K562 (cell line): ENCODE measurements at regions not wholly inside any gene's neighbourhood (a gene's known extent, or its start where the extent isn't known, plus 50 kb on each side); places are given as distances from the start of the nearest gene placed in this dataset.

Source experiments
- ATAC-seq: fragments of 200-7000 bp; cut with Tn5 transposase; 3 replicates; pipeline ENCODE4 v1.9.1; 2020; ENCODE audit warnings: moderate library complexity
- BruUV-seq: library from RNA; stranded (reverse); fragments of 400-500 nt; replicated peaks from 2 replicates; lab custom pipeline; 2021; lab: Mats Ljungman, UMichigan
- CTCF ChIA-PET: fragments of 300-600 bp; formaldehyde crosslinking; extraction: SDS; loops from one replicate; lab custom pipeline; 2021; ENCODE audit warnings: low intra/inter-chr PET ratio; lab: Yijun Ruan, JAX
- POLR2A ChIA-PET: fragments of 300-600, 350-650 bp; sonication (Branson Sonifier 250); formaldehyde crosslinking; extraction: SDS; loops from one replicate; lab custom pipeline; 2021; ENCODE audit warnings: antibody characterized with exemption, inconsistent platforms; lab: Yijun Ruan, JAX
- DNase-seq, 4 experiments: peaks; one replicate each; pipeline versions ENCODE4 v3.0.0 to v3.0.0-alpha.2; 2011 to 2018; ENCODE audit warnings: low spot score in 3 of 4, mixed read lengths in 3 of 4; ENCODE audit errors: extremely low read depth in 1 of 4
- FAIRE-seq: peaks from 2 replicates; lab custom pipeline; 2011; peaks lifted over from hg19 to GRCh38; lab: Jason Lieb, UNC
- H2AFZ ChIP-seq: 2 replicates; pipeline ENCODE4 v1.6.0; 2011; ENCODE audit warnings: low read depth, low read length, control low read depth, inconsistent platforms
- H3K27ac ChIP-seq: fragments of 200-600 bp; 3 replicates; pipeline ENCODE4 v1.8.0; 2011; ENCODE audit warnings: low read depth, mild to moderate bottlenecking, control low read depth, inconsistent platforms, low read length, moderate library complexity, mixed read lengths; ENCODE audit errors: extremely low read depth
- H3K27me3 ChIP-seq, 2 experiments: fragments of 300-600 bp in 1 of 2; 2 replicates in 1 of 2; 3 replicates in 1 of 2; pipeline versions ENCODE4 v1.6.0 to v1.8.0; 2011; ENCODE audit warnings: inconsistent platforms in 2 of 2, low read length in 2 of 2, mild to moderate bottlenecking in 1 of 2, mixed read lengths in 1 of 2, moderate library complexity in 1 of 2; ENCODE audit not compliant: control insufficient read depth in 2 of 2, insufficient read depth in 2 of 2
- H3K36me3 ChIP-seq: fragments of 300-600 bp; 3 replicates; pipeline ENCODE4 v1.8.0; 2011; ENCODE audit warnings: mild to moderate bottlenecking, low read length, inconsistent platforms; ENCODE audit not compliant: control insufficient read depth, insufficient read depth
- H3K4me1 ChIP-seq, 2 experiments: fragments of 200-600 bp in 1 of 2; replicated peaks in 1 of 2; 2 replicates in 1 of 2; 3 replicates in 1 of 2; pipeline versions ENCODE4 v1.5.1 to v1.8.0; 2011; ENCODE audit warnings: inconsistent platforms in 2 of 2, low read length in 2 of 2, mild to moderate bottlenecking in 1 of 2, mixed read lengths in 1 of 2, moderate library complexity in 1 of 2; ENCODE audit not compliant: control insufficient read depth in 2 of 2, insufficient read depth in 2 of 2
- H3K4me2 ChIP-seq: 2 replicates; pipeline ENCODE4 v1.6.1; 2011; ENCODE audit warnings: low read length, control low read depth, inconsistent platforms, mixed read lengths; ENCODE audit not compliant: insufficient read depth
- H3K4me3 ChIP-seq: fragments of 200-600 bp; sonication (generic), shearing (Covaris generic); 2 replicates; pipeline ENCODE4 v1.5.1; 2016; ENCODE audit warnings: control low read depth, inconsistent platforms
- H3K79me2 ChIP-seq: fragments of 200-600 bp; 3 replicates; pipeline ENCODE4 v1.8.0; 2011; ENCODE audit warnings: low read length, inconsistent platforms; ENCODE audit not compliant: control insufficient read depth, insufficient read depth
- H3K9ac ChIP-seq, 2 experiments: 2 replicates each; pipeline versions ENCODE4 v1.6.0 to v1.6.1; 2011; ENCODE audit warnings: low read depth in 2 of 2, low read length in 2 of 2, control low read depth in 1 of 2, inconsistent platforms in 1 of 2, mild to moderate bottlenecking in 1 of 2, mixed read lengths in 1 of 2; ENCODE audit not compliant: insufficient read depth in 1 of 2
- H3K9me1 ChIP-seq: one replicate; pipeline ENCODE4 v1.6.0; 2011; ENCODE audit warnings: inconsistent platforms, mild to moderate bottlenecking, low read length, moderate library complexity; ENCODE audit not compliant: control insufficient read depth, insufficient read depth
- H3K9me3 ChIP-seq: replicated peaks from 2 replicates; pipeline ENCODE4 v1.5.1; 2011; ENCODE audit warnings: low read depth, low read length, inconsistent platforms; ENCODE audit not compliant: control insufficient read depth, insufficient read depth
- H4K20me1 ChIP-seq: replicated peaks from 2 replicates; pipeline ENCODE4 v1.6.1; 2011; ENCODE audit warnings: low read length, inconsistent platforms, mixed read lengths; ENCODE audit not compliant: control insufficient read depth, insufficient read depth
- BCOR ChIP-seq: fragments of 450-650 bp; IDR thresholded peaks from 2 replicates; pipeline ENCODE4 v1.6.1; 2016
- RBM25 ChIP-seq: fragments of 200-400 bp; formaldehyde crosslinking; IDR thresholded peaks from 2 replicates; pipeline ENCODE4 v1.6.1; 2018; ENCODE audit warnings: low read length, low read depth, moderate library complexity; ENCODE audit not compliant: severe bottlenecking
- U2AF1 ChIP-seq: fragments of 200-400 bp; formaldehyde crosslinking; optimal IDR thresholded peaks from 2 replicates; pipeline ENCODE3; 2017; ENCODE audit warnings: mild to moderate bottlenecking, low read depth, low read length, moderate library complexity
- ZFP36 ChIP-seq: fragments of 150-350 bp; IDR thresholded peaks from 2 replicates; pipeline ENCODE4 v1.6.1; 2018; ENCODE audit warnings: low read length, low read depth; ENCODE audit not compliant: partially characterized antibody
- ZNF764 ChIP-seq: fragments of 250-450 bp; sonication (Bioruptor Pico); IDR thresholded peaks from 2 replicates; pipeline ENCODE4 v1.4.0; 2020; ENCODE audit warnings: low read depth, mild to moderate bottlenecking, moderate library complexity
- WGBS: fragments of 100-300 bp; shearing (Covaris generic); methylation state at CpG from one replicate; pipeline ENCODE4 v1.1.6; 2016; ENCODE audit warnings: low coverage, mixed read lengths; ENCODE audit not compliant: insufficient coverage; ENCODE audit errors: missing lambda C conversion rate; 5-methylcytosine and 5-hydroxymethylcytosine counted together
- in situ Hi-C: fragments of 300-500 bp; cut with MboI; formaldehyde crosslinking; loops from 4 replicates; pipeline ENCODE4 v1.15.0; 2018; ENCODE audit warnings: inconsistent platforms, mixed read lengths
- intact Hi-C: fragments of 100-400 bp; cut with micrococcal nuclease; formaldehyde crosslinking; loops from 2 replicates; pipeline ENCODE4 v1.14.2; 2022

DNA sequence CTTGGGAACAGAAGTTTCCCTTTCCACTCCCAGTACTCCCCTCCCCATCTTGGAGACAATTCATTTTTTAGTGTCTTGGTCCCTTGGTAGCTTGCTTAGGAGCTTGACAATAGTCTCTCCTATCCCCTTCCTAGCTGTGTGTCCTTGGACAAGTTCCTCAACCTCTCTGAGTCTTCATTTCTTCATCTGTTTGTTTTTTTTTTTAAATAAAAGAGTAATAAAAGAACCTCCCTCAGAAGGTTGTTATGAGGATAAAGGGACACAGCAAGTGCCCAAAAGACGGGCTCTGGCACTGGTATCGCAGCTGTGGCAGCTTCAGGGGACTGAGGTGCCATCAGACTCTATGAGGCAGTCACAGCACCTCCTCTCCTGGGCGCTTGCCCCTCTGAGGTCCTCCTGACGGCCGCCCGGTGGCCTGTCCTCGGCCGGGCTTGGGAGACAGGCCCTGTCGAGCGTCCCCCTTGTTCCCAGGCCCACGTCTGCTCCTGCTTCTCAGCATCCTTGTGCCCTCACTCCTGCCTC is 689.2 kb downstream of the MATN1 start:
- Histone ChIP-seq H2AFZ (no peak overlapping the region), H4K20me1 (no peaks in the 10 kb centered on the region), H3K9ac (no peak overlapping the region), H3K4me1 (peaks cover 0 to 8% of the 10 kb centered on the region in 2 experiments; a peak in 1 of 5 replicates), H3K79me2 (no peaks in the 10 kb centered on the region), H3K4me3 (no peak overlapping the region), H3K9me1 (no peaks in the 10 kb centered on the region), H3K36me3 (no peaks in the 10 kb centered on the region), H3K4me2 (no peak overlapping the region), H3K27me3 (peaks cover 0 to 4% of the 10 kb centered on the region in 2 experiments; a peak in 1 of 5 replicates), H3K9me3 (no peaks in the 10 kb centered on the region), H3K27ac (no peak overlapping the region)
- CTCF ChIA-PET = no interaction called here
- POLR2A ChIA-PET = interaction anchor here (1.1 kb wide), 1 partner anchor 12 kb away, joined by 3 read pairs; no protein-coding TSS in a partner anchor
- WGBS = 0% methylated on average over 11 of the region's 11 CpGs
- FAIRE-seq (no peak), DNase-seq (no peak), ATAC-seq (no peak; the same call in 2 of the 3 replicates)
- in situ Hi-C loops (no loop called here), intact Hi-C loops (no loop called here)
- BruUV-seq = no TSS peak
- TF ChIP-seq U2AF1 (no peak), ZNF764 (CRISPR knock-in tag) (no peak), RBM25 (peak; percentile 57), ZFP36 (peak; percentile 44), BCOR (0 out of 2 replicates have a peak, but pooled peaks have one; percentile 12)
